WTC11 (cell line): ENCODE measurements at regions not wholly inside any gene's neighbourhood (a gene's known extent, or its start where the extent isn't known, plus 50 kb on each side); places are given as distances from the start of the nearest gene placed in this dataset.

Experiments used
- ATAC-seq: fragments of 200-7000 bp; cut with Tn5 transposase; 2 replicates; pipeline ENCODE4 v1.10.0; 2021; ENCODE audit warnings: mild to moderate bottlenecking, moderate library complexity
- CTCF ChIA-PET: fragments of 300-600 bp; sonication (Branson Sonifier 250); formaldehyde crosslinking; loops from one replicate; lab custom pipeline; 2021; ENCODE audit warnings: antibody characterized with exemption; lab: Charles Lee
- POLR2A ChIA-PET: fragments of 350-600 bp; sonication (Branson Sonifier 250); formaldehyde crosslinking; loops from one replicate; lab custom pipeline; 2021; ENCODE audit warnings: antibody characterized with exemption; lab: Charles Lee
- DNase-seq: peaks from one replicate; pipeline ENCODE4 v3.0.0; 2021; ENCODE audit warnings: low spot score
- H3K27ac Mint-ChIP-seq: 2 replicates; pipeline ENCODE4 v1.8.0; 2021; ENCODE audit warnings: mixed read lengths
- H3K27me3 Mint-ChIP-seq: 2 replicates; pipeline ENCODE4 v1.8.0; 2021; ENCODE audit warnings: low read depth, mild to moderate bottlenecking, moderate library complexity, mixed read lengths
- H3K36me3 Mint-ChIP-seq: 2 replicates; pipeline ENCODE4 v1.8.0; 2021; ENCODE audit warnings: mixed read lengths
- H3K4me1 Mint-ChIP-seq: 2 replicates; pipeline ENCODE4 v1.8.0; 2022; ENCODE audit warnings: mixed read lengths
- H3K4me3 Mint-ChIP-seq: 2 replicates; pipeline ENCODE4 v1.8.0; 2021; ENCODE audit warnings: mild to moderate bottlenecking, moderate library complexity, mixed read lengths
- H3K9me3 Mint-ChIP-seq: 2 replicates; pipeline ENCODE4 v1.8.0; 2021; ENCODE audit warnings: mixed read lengths
- CREB1 ChIP-seq: sonication (generic); formaldehyde crosslinking; IDR thresholded peaks from 2 replicates; pipeline ENCODE4 v1.8.0; 2023; ENCODE audit warnings: mild to moderate bottlenecking, missing genetic modification reagents
- CREM ChIP-seq: sonication (generic); formaldehyde crosslinking; IDR thresholded peaks from 2 replicates; pipeline ENCODE4 v1.8.1; 2022; ENCODE audit warnings: mild to moderate bottlenecking, missing genetic modification reagents, moderate library complexity
- EMX1 ChIP-seq: fragments of 250-450 bp; sonication (Bioruptor Pico); IDR thresholded peaks from 2 replicates; pipeline ENCODE4 v1.8.0; 2021; ENCODE audit warnings: mild to moderate bottlenecking
- GABPB1 ChIP-seq: sonication (generic); formaldehyde crosslinking; IDR thresholded peaks from 2 replicates; pipeline ENCODE4 v1.8.1; 2023; ENCODE audit warnings: mild to moderate bottlenecking, missing genetic modification reagents
- JAZF1 ChIP-seq: fragments of 250-450 bp; sonication (Bioruptor Pico); IDR thresholded peaks from 2 replicates; pipeline ENCODE4 v1.9.0; 2021; ENCODE audit warnings: moderate library complexity, mild to moderate bottlenecking, inconsistent platforms
- NFATC4 ChIP-seq: fragments of 250-450 bp; sonication (Bioruptor Pico); IDR thresholded peaks from 2 replicates; pipeline ENCODE4 v1.9.0; 2021; ENCODE audit warnings: mild to moderate bottlenecking
- NFYB ChIP-seq: sonication (generic); formaldehyde crosslinking; conservative IDR thresholded peaks from 2 replicates; pipeline ENCODE4 v1.8.0; 2022; ENCODE audit warnings: low read depth, missing genetic modification reagents
- NR1H2 ChIP-seq: sonication (generic); formaldehyde crosslinking; IDR thresholded peaks from 2 replicates; pipeline ENCODE4 v1.9.0; 2021; ENCODE audit warnings: mild to moderate bottlenecking, moderate library complexity, missing genetic modification reagents
- TF ChIP-seq, protein P1 (sequence below): fragments of 250-450 bp; sonication (Bioruptor Pico); IDR thresholded peaks from 2 replicates; pipeline ENCODE4 v1.9.0; 2021; ENCODE audit warnings: moderate library complexity, mild to moderate bottlenecking, inconsistent platforms, borderline replicate concordance
- TF ChIP-seq, protein P2 (sequence below): sonication (generic); formaldehyde crosslinking; IDR thresholded peaks from 2 replicates; pipeline ENCODE4 v1.8.1; 2023; ENCODE audit warnings: mild to moderate bottlenecking, missing genetic modification reagents
- TF ChIP-seq, protein P3 (sequence below): fragments of 250-450 bp; sonication (Bioruptor Pico); IDR thresholded peaks from 2 replicates; pipeline ENCODE4 v1.8.0; 2021; ENCODE audit warnings: mild to moderate bottlenecking
- TF ChIP-seq, protein P4 (sequence below): sonication (generic); formaldehyde crosslinking; IDR thresholded peaks from 2 replicates; pipeline ENCODE4 v1.8.1; 2023; ENCODE audit warnings: mild to moderate bottlenecking, missing genetic modification reagents, borderline replicate concordance
- TF ChIP-seq, protein P5 (sequence below): fragments of 250-450 bp; sonication (Bioruptor Pico); conservative IDR thresholded peaks from 2 replicates; pipeline ENCODE4 v1.9.0; 2021; ENCODE audit warnings: mild to moderate bottlenecking
- TF ChIP-seq, protein P6 (sequence below): fragments of 250-450 bp; sonication (Bioruptor Pico); IDR thresholded peaks from 2 replicates; pipeline ENCODE4 v2.1.2; 2022; ENCODE audit warnings: mild to moderate bottlenecking, moderate library complexity
- TF ChIP-seq, protein P7 (sequence below): sonication (generic); formaldehyde crosslinking; conservative IDR thresholded peaks from 2 replicates; pipeline ENCODE4 v1.8.1; 2022; ENCODE audit warnings: mild to moderate bottlenecking, missing genetic modification reagents

DNA sequence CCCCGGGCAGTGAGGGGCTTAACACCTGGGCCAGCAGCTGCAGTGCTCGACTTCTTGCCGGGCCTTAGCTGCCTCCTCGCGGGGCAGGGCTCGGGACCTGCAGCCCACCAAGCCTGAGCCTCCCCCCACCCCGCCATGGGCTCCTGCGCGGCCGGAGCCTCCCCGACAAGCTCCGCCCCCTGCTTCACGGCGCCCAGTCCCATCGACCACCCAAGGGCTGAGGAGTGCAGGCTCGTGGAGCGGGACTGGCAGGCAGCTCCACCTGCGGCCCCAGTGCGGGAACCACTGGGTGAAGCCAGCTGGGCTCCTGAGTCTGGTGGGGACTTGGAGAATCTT is 67.8 kb upstream of the NR5A2 start:
- POLR2A ChIA-PET: no interaction called here
- H3K36me3 Mint-ChIP-seq: no peaks in the 10 kb centered on the region
- peaks cover 17% of the 10 kb centered on the region for H3K4me1 Mint-ChIP-seq
- no peak for TF ChIP-seq EMX1 (CRISPR knock-in tag)
- TF ChIP-seq, protein P1, sequence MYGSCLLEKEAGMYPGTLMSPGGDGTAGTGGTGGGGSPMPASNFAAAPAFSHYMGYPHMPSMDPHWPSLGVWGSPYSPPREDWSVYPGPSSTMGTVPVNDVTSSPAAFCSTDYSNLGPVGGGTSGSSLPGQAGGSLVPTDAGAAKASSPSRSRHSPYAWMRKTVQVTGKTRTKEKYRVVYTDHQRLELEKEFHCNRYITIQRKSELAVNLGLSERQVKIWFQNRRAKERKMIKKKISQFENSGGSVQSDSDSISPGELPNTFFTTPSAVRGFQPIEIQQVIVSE (CRISPR knock-in tag): no peak
- TF ChIP-seq, protein P2, sequence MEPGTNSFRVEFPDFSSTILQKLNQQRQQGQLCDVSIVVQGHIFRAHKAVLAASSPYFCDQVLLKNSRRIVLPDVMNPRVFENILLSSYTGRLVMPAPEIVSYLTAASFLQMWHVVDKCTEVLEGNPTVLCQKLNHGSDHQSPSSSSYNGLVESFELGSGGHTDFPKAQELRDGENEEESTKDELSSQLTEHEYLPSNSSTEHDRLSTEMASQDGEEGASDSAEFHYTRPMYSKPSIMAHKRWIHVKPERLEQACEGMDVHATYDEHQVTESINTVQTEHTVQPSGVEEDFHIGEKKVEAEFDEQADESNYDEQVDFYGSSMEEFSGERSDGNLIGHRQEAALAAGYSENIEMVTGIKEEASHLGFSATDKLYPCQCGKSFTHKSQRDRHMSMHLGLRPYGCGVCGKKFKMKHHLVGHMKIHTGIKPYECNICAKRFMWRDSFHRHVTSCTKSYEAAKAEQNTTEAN (CRISPR knock-in tag): no peak
- no peak for TF ChIP-seq CREM
- TF ChIP-seq GABPB1 (CRISPR knock-in tag): no peak
- no peak for TF ChIP-seq JAZF1
- TF ChIP-seq, protein P3, sequence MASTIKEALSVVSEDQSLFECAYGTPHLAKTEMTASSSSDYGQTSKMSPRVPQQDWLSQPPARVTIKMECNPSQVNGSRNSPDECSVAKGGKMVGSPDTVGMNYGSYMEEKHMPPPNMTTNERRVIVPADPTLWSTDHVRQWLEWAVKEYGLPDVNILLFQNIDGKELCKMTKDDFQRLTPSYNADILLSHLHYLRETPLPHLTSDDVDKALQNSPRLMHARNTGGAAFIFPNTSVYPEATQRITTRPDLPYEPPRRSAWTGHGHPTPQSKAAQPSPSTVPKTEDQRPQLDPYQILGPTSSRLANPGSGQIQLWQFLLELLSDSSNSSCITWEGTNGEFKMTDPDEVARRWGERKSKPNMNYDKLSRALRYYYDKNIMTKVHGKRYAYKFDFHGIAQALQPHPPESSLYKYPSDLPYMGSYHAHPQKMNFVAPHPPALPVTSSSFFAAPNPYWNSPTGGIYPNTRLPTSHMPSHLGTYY: no peak
- TF ChIP-seq, all 79 proteins: peak for 0
- ATAC-seq (no peak), DNase-seq (no peak)
- Mint-ChIP-seq H3K9me3 (no peaks in the 10 kb centered on the region), H3K4me3 (no peak overlapping the region), H3K27ac (no peak overlapping the region), H3K27me3 (no peaks in the 10 kb centered on the region)
- CTCF ChIA-PET: no interaction called here

DNA sequence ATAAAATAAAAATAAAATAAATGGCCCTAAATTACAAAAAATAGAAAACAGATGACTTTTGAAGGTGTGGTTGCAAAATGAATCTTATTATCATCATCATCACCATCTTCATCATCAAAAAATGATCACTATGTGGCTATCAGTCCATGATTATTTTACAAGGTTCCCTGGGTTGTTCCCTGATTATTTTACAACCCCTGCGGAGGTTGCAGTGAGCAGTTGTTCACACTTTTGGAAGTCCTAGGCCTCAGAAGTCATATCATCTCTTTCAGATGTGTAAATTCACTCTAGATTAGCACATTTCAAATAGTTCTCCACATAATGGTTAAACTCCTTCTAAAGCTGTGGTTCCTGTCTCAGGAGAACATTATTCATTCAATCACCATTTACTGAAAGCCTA is 57.4 kb upstream of the NR5A2 start:
- no peaks in the 10 kb centered on the region for H3K36me3 Mint-ChIP-seq
- ChIA-PET CTCF (interaction anchor here (0.6 kb wide), 1 partner anchor 25 kb away, joined by 3 read pairs; no protein-coding TSS in a partner anchor), POLR2A (no interaction called here)
- TF ChIP-seq, protein P4, sequence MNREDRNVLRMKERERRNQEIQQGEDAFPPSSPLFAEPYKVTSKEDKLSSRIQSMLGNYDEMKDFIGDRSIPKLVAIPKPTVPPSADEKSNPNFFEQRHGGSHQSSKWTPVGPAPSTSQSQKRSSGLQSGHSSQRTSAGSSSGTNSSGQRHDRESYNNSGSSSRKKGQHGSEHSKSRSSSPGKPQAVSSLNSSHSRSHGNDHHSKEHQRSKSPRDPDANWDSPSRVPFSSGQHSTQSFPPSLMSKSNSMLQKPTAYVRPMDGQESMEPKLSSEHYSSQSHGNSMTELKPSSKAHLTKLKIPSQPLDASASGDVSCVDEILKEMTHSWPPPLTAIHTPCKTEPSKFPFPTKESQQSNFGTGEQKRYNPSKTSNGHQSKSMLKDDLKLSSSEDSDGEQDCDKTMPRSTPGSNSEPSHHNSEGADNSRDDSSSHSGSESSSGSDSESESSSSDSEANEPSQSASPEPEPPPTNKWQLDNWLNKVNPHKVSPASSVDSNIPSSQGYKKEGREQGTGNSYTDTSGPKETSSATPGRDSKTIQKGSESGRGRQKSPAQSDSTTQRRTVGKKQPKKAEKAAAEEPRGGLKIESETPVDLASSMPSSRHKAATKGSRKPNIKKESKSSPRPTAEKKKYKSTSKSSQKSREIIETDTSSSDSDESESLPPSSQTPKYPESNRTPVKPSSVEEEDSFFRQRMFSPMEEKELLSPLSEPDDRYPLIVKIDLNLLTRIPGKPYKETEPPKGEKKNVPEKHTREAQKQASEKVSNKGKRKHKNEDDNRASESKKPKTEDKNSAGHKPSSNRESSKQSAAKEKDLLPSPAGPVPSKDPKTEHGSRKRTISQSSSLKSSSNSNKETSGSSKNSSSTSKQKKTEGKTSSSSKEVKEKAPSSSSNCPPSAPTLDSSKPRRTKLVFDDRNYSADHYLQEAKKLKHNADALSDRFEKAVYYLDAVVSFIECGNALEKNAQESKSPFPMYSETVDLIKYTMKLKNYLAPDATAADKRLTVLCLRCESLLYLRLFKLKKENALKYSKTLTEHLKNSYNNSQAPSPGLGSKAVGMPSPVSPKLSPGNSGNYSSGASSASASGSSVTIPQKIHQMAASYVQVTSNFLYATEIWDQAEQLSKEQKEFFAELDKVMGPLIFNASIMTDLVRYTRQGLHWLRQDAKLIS: no peak
- TF ChIP-seq, protein P5, sequence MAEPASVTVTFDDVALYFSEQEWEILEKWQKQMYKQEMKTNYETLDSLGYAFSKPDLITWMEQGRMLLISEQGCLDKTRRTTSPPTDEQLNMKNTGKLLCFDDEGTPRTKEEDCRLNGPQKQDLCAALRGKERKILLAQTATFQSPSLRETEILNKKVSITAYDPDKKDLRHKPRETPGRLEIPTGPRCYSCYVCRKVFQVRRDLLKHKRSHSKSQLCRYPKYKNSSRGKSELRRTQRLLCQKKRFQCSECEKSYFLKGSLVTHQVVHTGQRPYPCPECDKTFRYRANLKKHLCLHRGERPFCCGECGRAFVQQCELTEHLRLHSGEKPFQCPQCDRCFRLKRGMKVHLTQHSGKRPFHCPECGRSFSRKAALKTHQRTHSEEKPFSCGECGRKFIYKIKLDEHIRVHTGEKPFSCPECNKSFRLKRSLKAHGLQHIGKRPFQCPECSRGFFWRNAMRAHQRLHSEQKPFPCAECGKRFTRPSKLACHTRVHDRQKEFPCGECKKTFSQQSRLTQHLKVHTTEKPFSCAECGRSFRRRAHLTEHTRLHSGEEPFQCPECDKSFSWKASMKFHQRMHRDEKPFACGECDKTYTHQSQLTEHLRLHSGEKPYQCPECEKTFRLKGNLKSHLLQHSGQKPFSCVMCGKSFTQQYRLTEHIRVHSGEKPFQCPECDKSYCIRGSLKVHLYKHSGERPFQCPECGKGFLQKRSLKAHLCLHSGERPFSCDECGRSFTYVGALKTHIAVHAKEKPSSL: no peak
- no peak for TF ChIP-seq NFATC4
- TF ChIP-seq CREB1 (CRISPR knock-in tag): no peak
- TF ChIP-seq, protein P3: no peak
- TF ChIP-seq, protein P6, sequence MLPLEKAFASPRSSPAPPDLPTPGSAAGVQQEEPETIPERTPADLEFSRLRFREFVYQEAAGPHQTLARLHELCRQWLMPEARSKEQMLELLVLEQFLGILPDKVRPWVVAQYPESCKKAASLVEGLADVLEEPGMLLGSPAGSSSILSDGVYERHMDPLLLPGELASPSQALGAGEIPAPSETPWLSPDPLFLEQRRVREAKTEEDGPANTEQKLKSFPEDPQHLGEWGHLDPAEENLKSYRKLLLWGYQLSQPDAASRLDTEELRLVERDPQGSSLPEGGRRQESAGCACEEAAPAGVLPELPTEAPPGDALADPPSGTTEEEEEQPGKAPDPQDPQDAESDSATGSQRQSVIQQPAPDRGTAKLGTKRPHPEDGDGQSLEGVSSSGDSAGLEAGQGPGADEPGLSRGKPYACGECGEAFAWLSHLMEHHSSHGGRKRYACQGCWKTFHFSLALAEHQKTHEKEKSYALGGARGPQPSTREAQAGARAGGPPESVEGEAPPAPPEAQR: no peak
- TF ChIP-seq, protein P7, sequence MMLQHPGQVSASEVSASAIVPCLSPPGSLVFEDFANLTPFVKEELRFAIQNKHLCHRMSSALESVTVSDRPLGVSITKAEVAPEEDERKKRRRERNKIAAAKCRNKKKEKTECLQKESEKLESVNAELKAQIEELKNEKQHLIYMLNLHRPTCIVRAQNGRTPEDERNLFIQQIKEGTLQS: no peak
- TF ChIP-seq NFYB (CRISPR knock-in tag): no peak
- TF ChIP-seq NR1H2 (CRISPR knock-in tag): no peak
- no peaks in the 10 kb centered on the region for H3K9me3 Mint-ChIP-seq
- H3K4me3 Mint-ChIP-seq: no peak overlapping the region
- ATAC-seq (no peak), DNase-seq (no peak)
- H3K27me3 Mint-ChIP-seq: no peaks in the 10 kb centered on the region
- H3K27ac Mint-ChIP-seq: peak overlapping the region; percentile 61; the same call in 1 of the 2 replicates
- peaks cover 9% of the 10 kb centered on the region for H3K4me1 Mint-ChIP-seq
